GM23248 (cell line): ENCODE measurements at regions not wholly inside any gene's neighbourhood (a gene's known extent, or its start where the extent isn't known, plus 50 kb on each side); places are given as distances from the start of the nearest gene placed in this dataset.

ENCODE experiments used
- EZH2 ChIP-seq: fragments of 200-600 bp; sonication (generic); IDR thresholded peaks from 2 replicates; pipeline ENCODE4 v1.6.1; 2018; ENCODE audit warnings: antibody characterized with exemption, mild to moderate bottlenecking; ENCODE audit not compliant: insufficient read depth, poor library complexity, severe bottlenecking
- EZH2phosphoT487 ChIP-seq: fragments of 200-600 bp; sonication (generic); IDR thresholded peaks from 2 replicates; pipeline ENCODE4 v1.6.1; 2018; ENCODE audit warnings: antibody characterized with exemption, moderate library complexity, mild to moderate bottlenecking, low read depth; ENCODE audit not compliant: insufficient read depth

GRCh38 chr16:14350626-14351025, 279.4 kb downstream of the PARN start:
- TF ChIP-seq EZH2phosphoT487 (no peak), EZH2 (no peak)
